Neural progenitor cell (in vitro differentiated cells): ENCODE measurements at regions not wholly inside any gene's neighbourhood (a gene's known extent, or its start where the extent isn't known, plus 50 kb on each side); places are given as distances from the start of the nearest gene placed in this dataset.

Experiments
- DNase-seq: peaks from one replicate; pipeline ENCODE4 v3.0.0-alpha.2; 2016; ENCODE audit warnings: low spot score
- H2AFZ ChIP-seq: fragments of 200-600 bp; sonication (generic); replicated peaks from 2 replicates; pipeline ENCODE4 v1.6.1; 2016; ENCODE audit warnings: antibody characterized with exemption
- H3F3A ChIP-seq: fragments of 200-600 bp; sonication (generic); 2 replicates; pipeline ENCODE4 v1.6.1; 2016; ENCODE audit warnings: antibody characterized with exemption, low read depth
- H3K27ac ChIP-seq: fragments of 200-600 bp; sonication (generic); 2 replicates; pipeline ENCODE4 v1.5.1; 2016; ENCODE audit warnings: mild to moderate bottlenecking
- H3K27me3 ChIP-seq: fragments of 200-600 bp; sonication (generic); 2 replicates; pipeline ENCODE4 v1.6.1; 2016; ENCODE audit warnings: mild to moderate bottlenecking, moderate library complexity
- H3K36me3 ChIP-seq: fragments of 200-600 bp; sonication (generic); 2 replicates; pipeline ENCODE4 v1.5.1; 2016
- H3K4me1 ChIP-seq: fragments of 200-600 bp; sonication (generic); 2 replicates; pipeline ENCODE4 v1.6.1; 2016; ENCODE audit warnings: mixed run types
- H3K4me2 ChIP-seq: fragments of 200-600 bp; sonication (generic); 2 replicates; pipeline ENCODE4 v1.6.1; 2016
- H3K4me3 ChIP-seq: fragments of 200-600 bp; sonication (generic); 2 replicates; pipeline ENCODE4 v1.5.1; 2016
- H3K79me2 ChIP-seq: fragments of 200-600 bp; sonication (generic); 2 replicates; pipeline ENCODE4 v1.6.1; 2016; ENCODE audit warnings: low read depth
- H3K9ac ChIP-seq: fragments of 200-600 bp; sonication (generic); 2 replicates; pipeline ENCODE4 v1.6.1; 2016
- H3K9me3 ChIP-seq: fragments of 200-600 bp; sonication (generic); 2 replicates; pipeline ENCODE4 v1.5.1; 2016; ENCODE audit warnings: low read depth
- H4K20me1 ChIP-seq: fragments of 200-600 bp; sonication (generic); 2 replicates; pipeline ENCODE4 v1.6.1; 2016; ENCODE audit warnings: low read depth
- H3K27ac Mint-ChIP-seq: 3 replicates; pipeline ENCODE4 v1.8.0; 2021; ENCODE audit warnings: mixed read lengths
- H3K27me3 Mint-ChIP-seq: 2 replicates; pipeline ENCODE4 v1.8.0; 2022; ENCODE audit warnings: low read depth, mild to moderate bottlenecking, inconsistent platforms, moderate library complexity, mixed read lengths; ENCODE audit not compliant: insufficient read depth
- H3K36me3 Mint-ChIP-seq: 3 replicates; pipeline ENCODE4 v1.8.0; 2021; ENCODE audit warnings: mixed read lengths
- H3K4me1 Mint-ChIP-seq: 3 replicates; pipeline ENCODE4 v1.8.0; 2021; ENCODE audit warnings: mixed read lengths
- H3K4me3 Mint-ChIP-seq: 3 replicates; pipeline ENCODE4 v1.8.0; 2021; ENCODE audit warnings: mild to moderate bottlenecking, moderate library complexity, mixed read lengths
- H3K9me3 Mint-ChIP-seq: 3 replicates; pipeline ENCODE4 v1.8.0; 2020; ENCODE audit warnings: mixed read lengths
- CTCF ChIP-seq: fragments of 200-600 bp; sonication (generic); IDR thresholded peaks from 2 replicates; pipeline ENCODE4 v1.5.1; 2017; ENCODE audit warnings: antibody characterized with exemption, mild to moderate bottlenecking
- EZH2 ChIP-seq: fragments of 200-600 bp; sonication (generic); IDR thresholded peaks from 2 replicates; pipeline ENCODE4 v1.6.1; 2017; ENCODE audit warnings: antibody characterized with exemption, mild to moderate bottlenecking, moderate library complexity
- EZH2phosphoT487 ChIP-seq: fragments of 200-600 bp; sonication (generic); IDR thresholded peaks from 2 replicates; pipeline ENCODE4 v1.6.1; 2017; ENCODE audit warnings: antibody characterized with exemption

- no peaks in the 10 kb centered on the region for H3K9me3 ChIP-seq
- no peaks in the 10 kb centered on the region for H3K4me1 Mint-ChIP-seq
- H2AFZ ChIP-seq, result peak overlapping the region; percentile 59
- no peaks in the 10 kb centered on the region for H3K79me2 ChIP-seq
- H4K20me1 ChIP-seq, result no peaks in the 10 kb centered on the region
- H3K4me1 ChIP-seq, result no peaks in the 10 kb centered on the region
- no peaks in the 10 kb centered on the region for H3K27me3 Mint-ChIP-seq
- H3K27ac Mint-ChIP-seq, result no peak overlapping the region
- no peak for DNase-seq
- H3K36me3 ChIP-seq, result no peaks in the 10 kb centered on the region
- no peak overlapping the region for H3K27ac ChIP-seq
- TF ChIP-seq CTCF (no peak), EZH2phosphoT487 (no peak), EZH2 (no peak)
- H3K9ac ChIP-seq, result no peak overlapping the region
- H3K9me3 Mint-ChIP-seq, result no peaks in the 10 kb centered on the region
- H3K27me3 ChIP-seq, result no peaks in the 10 kb centered on the region
- H3K4me3 ChIP-seq, result no peak overlapping the region
- H3K36me3 Mint-ChIP-seq, result no peaks in the 10 kb centered on the region
- H3F3A ChIP-seq, result no peaks in the 10 kb centered on the region
- H3K4me3 Mint-ChIP-seq, result no peak overlapping the region
- H3K4me2 ChIP-seq, result no peak overlapping the region
Observed at GRCh38 chr4:63708661-63709060, 700.6 kb downstream of the TECRL start.

GRCh38 chr4:63700569-63700968, 708.7 kb downstream of the TECRL start:
- H3K9me3 Mint-ChIP-seq, result no peaks in the 10 kb centered on the region
- Histone ChIP-seq H4K20me1 (no peaks in the 10 kb centered on the region), H3K4me3 (no peak overlapping the region), H3F3A (no peaks in the 10 kb centered on the region), H3K36me3 (no peaks in the 10 kb centered on the region), H3K27ac (no peak overlapping the region), H3K4me1 (no peaks in the 10 kb centered on the region), H3K9me3 (no peaks in the 10 kb centered on the region), H3K79me2 (no peaks in the 10 kb centered on the region), H3K27me3 (no peaks in the 10 kb centered on the region), H3K4me2 (no peak overlapping the region), H3K9ac (no peak overlapping the region), H2AFZ (no peak overlapping the region)
- no peaks in the 10 kb centered on the region for H3K27me3 Mint-ChIP-seq
- TF ChIP-seq EZH2phosphoT487 (no peak), CTCF (no peak), EZH2 (no peak)
- H3K36me3 Mint-ChIP-seq, result no peaks in the 10 kb centered on the region
- no peak overlapping the region for H3K4me3 Mint-ChIP-seq
- H3K27ac Mint-ChIP-seq, result no peak overlapping the region
- H3K4me1 Mint-ChIP-seq, result no peaks in the 10 kb centered on the region
- no peak for DNase-seq

GRCh38 chr4:63693321-63693720, 715.9 kb downstream of the TECRL start:
- Histone ChIP-seq H3K27me3 (no peaks in the 10 kb centered on the region), H4K20me1 (no peaks in the 10 kb centered on the region), H3K9me3 (no peaks in the 10 kb centered on the region), H3K4me3 (no peak overlapping the region), H3F3A (no peaks in the 10 kb centered on the region), H3K27ac (no peak overlapping the region), H3K79me2 (no peaks in the 10 kb centered on the region), H3K4me1 (no peaks in the 10 kb centered on the region), H3K36me3 (no peaks in the 10 kb centered on the region), H3K4me2 (no peak overlapping the region), H3K9ac (no peak overlapping the region), H2AFZ (peak overlapping the region; percentile 31)
- Mint-ChIP-seq H3K27ac (no peak overlapping the region), H3K27me3 (no peaks in the 10 kb centered on the region), H3K36me3 (no peaks in the 10 kb centered on the region), H3K9me3 (peaks cover 7% of the 10 kb centered on the region), H3K4me3 (no peak overlapping the region), H3K4me1 (no peaks in the 10 kb centered on the region)
- DNase-seq, result no peak
- TF ChIP-seq EZH2 (no peak), CTCF (no peak), EZH2phosphoT487 (no peak)
